IPS-11a (cell line): ENCODE measurements at regions not wholly inside any gene's neighbourhood (a gene's known extent, or its start where the extent isn't known, plus 50 kb on each side); places are given as distances from the start of the nearest gene placed in this dataset.
"Not testable (repeated sequence)": the region's sequence is repeated elsewhere in the genome, so short reads cannot be mapped to it uniquely, and the experiment has no call there.

ENCODE experiments used
- H3K4me3 ChIP-seq: one replicate; pipeline ENCODE4 v1.5.1; 2013; ENCODE audit warnings: low read depth, low read length, control low read depth

DNA sequence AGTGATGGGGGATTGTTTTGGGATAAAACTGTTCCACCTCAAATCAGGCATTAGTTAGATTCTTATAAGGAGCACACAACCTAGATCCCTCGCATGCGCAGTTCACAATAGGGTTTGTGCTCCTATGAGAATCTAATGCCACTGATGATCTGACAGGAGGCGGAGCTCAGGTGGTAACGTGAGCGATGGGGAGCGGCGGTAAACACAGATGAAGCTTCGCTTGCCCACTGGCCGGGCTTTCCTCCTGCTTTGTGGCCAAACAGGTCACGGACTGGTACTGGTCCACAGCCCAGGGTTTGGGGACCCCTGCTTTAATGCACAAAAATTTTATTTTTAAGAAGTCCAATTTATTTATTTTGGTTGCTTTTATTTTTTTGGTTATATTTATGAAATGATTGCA is 238.8 kb downstream of the AACS start:
- no peak overlapping the region for H3K4me3 ChIP-seq

DNA sequence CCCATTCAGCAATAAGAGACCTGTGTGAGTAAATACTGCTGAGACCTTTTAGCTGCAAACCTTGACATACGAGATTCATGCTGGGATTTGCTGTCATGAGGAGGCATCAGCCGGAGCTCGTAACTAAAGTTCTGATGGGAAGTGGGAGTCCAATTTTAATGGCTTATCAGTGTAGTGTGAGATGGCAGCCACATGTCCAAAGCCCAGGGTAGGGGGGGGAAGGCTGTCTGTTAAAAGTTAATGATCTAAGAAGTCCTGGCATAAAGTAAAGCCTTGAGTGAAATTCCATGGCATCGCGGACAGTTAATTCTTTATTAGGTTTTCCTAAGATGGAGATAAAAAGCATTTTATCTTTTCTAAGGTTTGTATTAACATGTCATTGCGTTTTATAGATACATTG is 240.0 kb downstream of the AACS start:
- no peak overlapping the region for H3K4me3 ChIP-seq

DNA sequence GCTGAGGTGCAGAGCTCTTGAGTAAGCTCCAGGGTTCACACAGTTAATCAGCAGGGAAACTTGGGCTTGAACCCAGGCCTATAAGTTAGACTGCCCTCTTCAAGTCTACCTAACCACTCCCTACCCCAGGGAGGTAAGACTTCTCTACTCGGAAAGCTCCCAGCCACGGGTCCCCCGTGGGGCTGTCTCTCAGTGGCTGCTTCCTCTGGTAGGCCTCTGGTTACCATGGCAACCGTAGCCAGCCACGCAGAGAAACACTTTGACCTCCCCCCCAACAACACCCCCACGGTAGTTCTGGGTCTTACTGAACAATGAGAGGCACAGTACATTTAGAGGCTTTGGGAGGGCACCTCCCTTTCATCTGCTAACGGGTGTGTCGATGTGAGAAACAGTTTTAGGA is 245.2 kb downstream of the AACS start:
- no peak overlapping the region for H3K4me3 ChIP-seq

DNA sequence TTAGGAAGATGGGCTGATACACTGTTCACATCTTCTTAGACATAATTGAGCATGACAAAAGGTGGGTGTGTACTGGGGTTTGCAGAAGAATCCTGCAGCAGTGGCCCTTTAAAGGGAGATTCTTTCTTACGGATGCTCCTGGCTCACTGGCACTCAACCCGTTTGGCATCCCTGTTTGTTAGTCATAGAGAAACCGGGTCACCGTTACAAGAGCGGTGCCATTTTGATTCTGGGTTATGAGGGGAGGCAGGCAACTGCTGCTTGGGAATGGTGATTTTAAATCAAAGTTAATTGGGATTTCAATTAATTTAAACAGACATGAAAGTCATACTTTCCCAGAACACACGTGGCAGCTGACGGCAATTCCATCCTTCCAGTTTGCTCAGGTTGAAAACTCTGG is 245.8 kb downstream of the AACS start:
- no peak overlapping the region for H3K4me3 ChIP-seq

DNA sequence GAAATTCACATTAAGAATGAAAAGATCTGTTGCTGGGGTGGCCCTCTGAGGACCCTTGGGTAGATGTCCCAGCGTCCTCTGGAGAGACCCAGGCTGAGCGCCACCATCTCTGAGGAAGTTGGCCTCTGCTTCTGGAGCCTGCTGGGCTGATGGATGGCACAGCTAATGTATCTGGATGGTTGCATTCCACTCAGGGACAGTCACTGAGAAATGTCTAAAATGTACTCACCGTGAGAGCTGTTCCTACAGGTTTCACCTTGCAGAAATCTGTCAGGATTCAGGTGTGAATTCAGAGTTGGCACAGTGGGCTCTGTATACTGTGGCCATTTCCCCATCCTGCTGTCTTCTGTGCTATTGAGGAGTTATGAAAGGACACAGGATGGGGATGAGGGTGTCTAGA is 247.2 kb downstream of the AACS start:
- H3K4me3 ChIP-seq: no peak overlapping the region

DNA sequence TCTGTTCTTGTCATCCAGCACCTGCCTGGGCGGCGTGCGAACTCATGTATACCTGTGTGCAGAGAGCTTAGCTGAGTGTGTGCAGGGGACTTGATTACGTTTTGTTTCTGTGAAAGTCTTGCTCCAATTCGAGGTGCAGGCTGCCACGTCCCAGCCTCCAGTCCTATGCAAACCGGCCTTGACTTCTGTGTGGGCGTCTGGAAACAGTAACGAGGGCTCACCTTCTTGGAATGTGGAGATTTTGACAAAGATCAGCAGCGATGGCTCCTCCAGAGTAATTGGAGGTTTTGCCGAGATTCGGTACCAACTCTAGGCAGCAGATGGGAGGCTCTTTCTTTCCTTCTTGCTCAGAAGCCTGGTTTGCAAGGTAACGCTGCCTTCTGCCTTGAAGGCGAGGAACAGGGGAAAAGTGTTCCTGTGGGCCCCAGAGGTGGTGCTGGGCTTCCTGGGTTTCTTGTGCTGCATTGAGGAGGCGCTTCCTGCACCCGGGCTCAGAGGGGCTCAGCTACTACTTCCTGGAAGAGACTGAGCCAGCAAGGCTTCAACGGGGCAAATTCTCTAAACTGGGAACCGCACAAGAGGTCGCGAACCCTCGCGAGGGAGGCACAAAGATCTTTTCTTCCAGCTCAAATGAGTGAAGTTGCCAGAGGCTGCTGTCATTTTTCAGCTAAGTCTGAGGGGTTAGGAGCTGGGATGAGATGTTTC is 249.0 kb downstream of the AACS start:
- H3K4me3 ChIP-seq: no peak overlapping the region

DNA sequence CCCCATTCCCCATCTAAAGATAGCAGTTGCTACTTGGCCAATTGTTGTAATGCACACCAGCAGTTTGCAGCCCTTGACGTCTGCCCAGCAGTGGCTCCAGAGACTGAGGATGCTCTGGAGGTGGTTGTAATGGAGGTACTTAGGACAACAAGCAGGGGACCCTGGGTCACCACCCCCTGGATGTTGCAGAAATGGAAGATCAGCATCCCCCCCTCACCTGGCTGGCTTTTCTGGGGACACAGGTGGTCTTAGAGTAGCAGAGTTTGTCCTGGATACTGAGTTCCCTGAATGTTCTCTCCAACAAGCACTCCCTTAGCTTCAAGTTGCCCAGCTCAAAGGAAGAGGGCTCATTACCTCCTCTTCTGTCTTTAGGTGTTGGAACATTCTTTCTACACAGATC is 250.5 kb downstream of the AACS start:
- no peak overlapping the region for H3K4me3 ChIP-seq

- no peak overlapping the region for H3K4me3 ChIP-seq
These were observed 254.9 kb downstream of the AACS start for GRCh38 chr12:125320177-125320576.

- H3K4me3 ChIP-seq: no peak overlapping the region
These were observed 259.7 kb downstream of the AACS start for GRCh38 chr12:125324861-125325490.

GRCh38 chr12:125329239-125330102 is 264.2 kb downstream of the AACS start:
- H3K4me3 ChIP-seq: no peak overlapping the region

DNA sequence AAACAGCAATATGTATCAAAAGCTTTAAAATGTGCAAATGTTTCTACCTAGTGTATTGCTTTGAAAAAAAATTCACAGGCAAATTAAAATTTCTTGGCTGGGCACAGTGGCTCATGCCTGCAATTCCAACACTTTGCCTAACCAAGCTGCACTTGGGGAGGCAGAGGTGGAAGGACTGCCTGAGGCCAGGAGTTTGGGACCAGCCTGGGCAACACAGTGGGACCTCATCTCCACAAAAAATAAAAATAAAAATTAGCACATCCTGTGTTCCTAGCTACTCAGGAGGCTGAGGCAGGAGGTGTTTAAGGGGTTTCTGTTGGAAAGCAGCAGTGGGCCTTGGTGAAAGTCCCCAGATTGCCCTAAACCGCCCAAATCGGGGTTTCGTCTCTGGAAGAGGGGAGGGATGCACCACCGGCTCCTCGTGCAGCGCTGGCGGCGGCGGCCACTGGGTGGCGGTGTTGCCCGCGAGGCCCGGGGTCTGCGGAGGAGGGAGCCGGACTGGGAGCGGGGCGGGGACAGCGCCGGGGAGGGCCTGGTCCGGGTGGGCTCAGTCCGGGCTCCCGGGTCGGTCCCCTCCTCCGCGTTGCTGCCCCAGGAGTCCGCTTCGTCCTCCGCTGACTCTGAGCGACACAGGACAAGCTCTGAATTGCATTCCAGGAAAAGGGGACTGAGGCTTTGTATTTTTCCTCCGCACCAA is 265.6 kb downstream of the AACS start:
- H3K4me3 ChIP-seq: peak overlapping the region; percentile 28

DNA sequence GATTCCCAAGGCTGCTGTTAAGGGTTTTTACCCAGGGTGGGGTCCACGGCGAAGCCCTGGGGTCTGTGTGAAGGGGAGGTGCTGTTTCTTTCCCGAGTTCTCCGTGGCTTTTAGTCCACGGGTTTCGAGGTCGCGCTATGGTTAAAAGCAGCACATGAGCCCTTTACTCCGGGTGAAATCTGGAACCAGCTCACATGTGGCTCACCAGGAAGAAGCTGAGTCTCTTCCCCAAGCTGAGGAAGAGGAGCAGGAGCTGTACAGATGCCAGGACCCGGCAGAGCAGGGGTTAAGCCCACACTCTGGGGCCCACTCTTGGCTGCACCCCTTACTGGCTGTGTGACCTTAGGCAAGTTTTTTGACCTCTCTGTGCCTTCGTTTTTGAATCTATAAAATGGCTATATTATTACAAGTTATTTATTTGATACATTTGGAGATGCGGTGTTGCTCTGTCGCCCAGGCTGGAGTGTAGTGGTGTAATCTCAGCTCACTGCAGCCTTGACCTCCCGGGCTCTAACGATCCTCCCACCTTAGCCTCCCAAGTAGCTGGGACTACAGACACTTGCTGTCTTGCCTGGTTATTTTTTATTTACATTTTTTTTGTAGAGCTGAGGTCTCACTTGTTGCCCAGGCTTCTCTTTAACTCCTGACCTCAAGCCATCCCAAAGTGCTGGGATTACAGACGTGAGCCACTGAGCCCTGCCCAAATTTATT is 266.3 kb downstream of the AACS start:
- H3K4me3 ChIP-seq: peak overlapping the region; percentile 28

DNA sequence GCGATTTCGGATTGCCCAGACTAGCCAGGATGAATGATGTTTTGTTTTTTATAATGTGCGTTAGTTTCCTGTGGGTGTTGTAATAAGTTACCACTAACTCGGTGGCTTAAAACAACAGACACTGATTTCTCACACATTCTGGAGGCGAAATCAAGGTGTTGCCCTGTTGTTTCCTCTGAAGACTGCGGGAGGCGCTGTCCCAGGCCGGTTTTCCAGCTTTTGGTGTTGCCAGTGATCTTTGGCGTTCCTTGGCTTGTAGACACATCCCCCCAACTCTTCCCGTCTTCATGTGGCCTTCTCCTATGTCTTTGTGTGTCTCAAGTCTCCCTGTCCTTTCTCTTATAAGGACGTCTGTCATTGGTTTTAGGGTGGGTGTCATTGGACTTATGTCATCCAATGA is 267.7 kb downstream of the AACS start:
- H3K4me3 ChIP-seq: no peak overlapping the region

GRCh38 chr12:125336246-125336645 is 271.0 kb downstream of the AACS start:
- H3K4me3 ChIP-seq: no peak overlapping the region

GRCh38 chr12:125340791-125341190 is 275.6 kb downstream of the AACS start:
- no peak overlapping the region for H3K4me3 ChIP-seq

DNA sequence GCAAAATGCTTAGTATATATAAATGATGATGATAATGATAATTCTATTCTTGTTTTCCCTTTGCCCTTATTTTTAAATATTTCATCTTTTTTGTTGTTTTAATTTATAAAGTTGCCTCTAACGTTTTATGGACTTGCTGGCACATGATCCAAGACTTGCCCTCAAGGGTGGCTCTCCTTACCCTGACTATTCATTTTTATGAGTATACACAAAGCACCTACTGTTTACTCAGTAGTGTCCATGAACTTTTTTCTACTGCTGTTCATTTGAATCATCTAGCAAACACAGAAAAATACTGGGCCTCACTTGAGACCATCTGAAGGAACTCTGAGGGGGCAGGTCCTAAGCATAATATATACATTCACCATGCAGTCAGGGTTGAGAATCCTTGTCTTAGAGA is 276.2 kb downstream of the AACS start:
- H3K4me3 ChIP-seq: no peak overlapping the region

DNA sequence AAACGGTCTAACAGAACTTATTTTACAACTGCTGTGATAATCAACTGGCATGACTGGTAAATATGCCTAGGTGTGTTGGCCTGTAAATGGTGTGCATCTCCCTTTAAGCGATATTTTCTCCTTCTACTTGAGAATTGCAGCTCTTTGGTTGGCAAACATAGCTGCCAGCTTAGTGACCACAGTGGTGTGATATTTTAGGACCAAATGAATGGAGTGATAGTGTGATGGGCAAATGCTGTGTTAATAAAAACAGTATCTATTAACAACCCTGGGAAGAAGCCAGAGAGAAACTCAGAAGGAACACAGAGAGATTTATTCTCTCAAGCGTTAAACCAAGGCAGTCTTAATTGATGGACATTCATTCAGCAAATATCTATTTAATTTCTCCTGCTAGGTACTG is 278.4 kb downstream of the AACS start:
- no peak overlapping the region for H3K4me3 ChIP-seq

DNA sequence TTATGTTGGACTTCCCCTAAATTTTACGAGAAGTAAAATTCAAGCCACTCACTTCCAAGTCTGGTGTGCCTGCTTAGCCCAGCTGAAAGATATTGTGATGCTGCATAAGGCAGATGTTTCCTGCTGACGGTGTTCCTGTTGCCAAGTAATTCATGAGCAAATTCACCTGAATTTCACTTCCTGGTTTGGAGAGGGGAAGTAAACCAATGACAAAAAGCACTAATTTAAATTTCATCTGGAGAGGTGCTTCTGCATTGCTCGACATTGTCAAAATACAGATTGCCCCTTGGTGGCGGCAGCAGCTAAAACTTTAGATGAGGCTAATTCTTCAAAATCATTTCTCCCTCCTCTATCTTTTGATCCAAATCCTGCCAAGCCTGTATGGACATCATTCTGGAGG is 281.1 kb downstream of the AACS start:
- H3K4me3 ChIP-seq: no peak overlapping the region

DNA sequence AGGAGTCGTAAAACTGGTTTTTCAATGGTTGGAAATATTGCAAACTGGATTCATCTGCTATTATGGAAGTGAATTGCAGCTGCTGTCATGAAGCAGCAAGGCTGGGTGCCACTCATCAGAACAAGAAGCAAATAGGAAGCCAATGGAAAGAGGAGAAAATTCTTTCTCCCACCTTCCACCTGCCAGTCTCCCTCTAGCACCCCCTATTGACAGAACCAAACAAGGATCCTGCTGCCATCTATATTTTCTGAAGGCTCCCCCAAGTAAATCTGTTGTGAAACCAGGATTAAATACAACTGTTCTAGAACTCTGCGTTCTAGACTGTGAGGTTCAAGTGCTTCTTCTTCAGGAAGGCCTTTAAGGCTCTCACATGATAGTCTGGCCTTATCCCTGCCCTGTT is 286.6 kb downstream of the AACS start:
- no peak overlapping the region for H3K4me3 ChIP-seq

DNA sequence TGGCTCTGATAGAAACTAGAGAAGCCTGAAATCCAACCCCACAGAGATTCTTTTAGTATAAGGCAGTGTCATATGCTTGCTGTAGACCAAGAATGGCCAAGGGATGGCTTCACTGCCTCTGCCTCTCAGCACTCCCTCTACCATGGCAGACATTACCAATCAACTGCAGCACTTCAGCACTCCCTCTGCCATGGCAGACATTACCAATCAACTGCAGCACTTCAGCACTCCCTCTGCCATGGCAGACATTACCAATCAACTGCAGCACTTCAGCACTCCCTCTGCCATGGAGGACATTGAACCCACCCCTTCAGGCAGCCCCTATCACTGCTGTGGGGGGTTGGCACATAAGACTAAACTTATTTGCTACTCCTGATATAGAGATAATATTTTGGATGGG is 287.8 kb downstream of the AACS start:
- not testable (repeated sequence) for H3K4me3 ChIP-seq

DNA sequence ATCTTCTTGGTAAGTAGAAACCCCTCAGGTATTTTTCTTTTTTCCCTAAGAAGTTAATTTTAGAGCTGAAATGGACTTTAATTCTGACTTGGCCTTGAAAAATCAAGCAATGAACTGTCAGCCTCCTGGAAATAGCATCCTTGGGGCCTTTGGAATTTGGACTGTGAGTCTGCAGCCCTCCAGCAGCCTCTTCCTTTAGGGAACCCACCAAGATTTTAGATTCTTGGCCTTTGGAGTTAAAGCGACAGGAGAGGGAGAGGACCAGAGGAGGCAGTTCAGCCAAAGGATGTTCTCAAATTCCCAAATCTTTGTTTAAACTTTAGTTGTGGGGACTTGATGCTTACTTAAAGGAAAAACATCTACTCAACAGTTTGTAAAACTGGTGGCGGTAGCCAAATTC is 288.6 kb downstream of the AACS start:
- H3K4me3 ChIP-seq: no peak overlapping the region
